ENCODE measurements at regions not wholly inside any gene's neighbourhood (a gene's known extent, or its start where the extent isn't known, plus 50 kb on each side); places are given as distances from the start of the nearest gene placed in this dataset.

- no peak for ATAC-seq
- TF ChIP-seq PATZ1 (CRISPR knock-in tag; IDR thresholded peaks at IDR 0.05; ENCODE audit: borderline replicate concordance) (no peak), CSRNP3 (CRISPR knock-in tag; IDR thresholded peaks at IDR 0.05) (no peak), SNAI2 (CRISPR knock-in tag; IDR thresholded peaks at IDR 0.05) (no peak), ZNF565 (CRISPR knock-in tag; conservative IDR thresholded peaks at IDR 0.05; ENCODE audit: low read depth) (no peak), ARNTL (CRISPR knock-in tag; IDR thresholded peaks at IDR 0.05; ENCODE audit: borderline replicate concordance, low read depth) (no peak), ZNF8 (CRISPR knock-in tag; IDR thresholded peaks at IDR 0.05) (no peak), TSHZ2 (CRISPR knock-in tag; IDR thresholded peaks at IDR 0.05) (no peak), PPARA (CRISPR knock-in tag; IDR thresholded peaks at IDR 0.05; ENCODE audit: borderline replicate concordance) (no peak), TCF4 (CRISPR knock-in tag; IDR thresholded peaks at IDR 0.05; ENCODE audit: borderline replicate concordance) (no peak), ZFP3 (CRISPR knock-in tag; IDR thresholded peaks at IDR 0.05) (no peak), ZFP30 (CRISPR knock-in tag; IDR thresholded peaks at IDR 0.05) (no peak), GLIS3 (CRISPR knock-in tag; IDR thresholded peaks at IDR 0.05) (no peak), ZC3H10 (CRISPR knock-in tag; IDR thresholded peaks at IDR 0.05) (no peak), BACH2 (CRISPR knock-in tag; IDR thresholded peaks at IDR 0.05; ENCODE audit: borderline replicate concordance) (no peak), OSR1 (CRISPR knock-in tag; IDR thresholded peaks at IDR 0.05) (no peak), ISL1 (CRISPR knock-in tag; IDR thresholded peaks at IDR 0.05) (no peak)
Measured at GRCh38 chr4:104294811-104295210, 199.9 kb downstream of the CXXC4 start.

GRCh38 chr4:104286867-104287266, 207.8 kb downstream of the CXXC4 start:
- ATAC-seq, result no peak
- TF ChIP-seq TSHZ2 (CRISPR knock-in tag; IDR thresholded peaks at IDR 0.05), result no peak
- TF ChIP-seq CREB5 (CRISPR knock-in tag; IDR thresholded peaks at IDR 0.05; ENCODE audit: low read depth), result no peak
- no peak for TF ChIP-seq POU6F1 (CRISPR knock-in tag; IDR thresholded peaks at IDR 0.05; ENCODE audit: borderline replicate concordance, low read depth)
- TF ChIP-seq CSDC2 (CRISPR knock-in tag; IDR thresholded peaks at IDR 0.05), result no peak
- TF ChIP-seq ARNTL (CRISPR knock-in tag; IDR thresholded peaks at IDR 0.05; ENCODE audit: borderline replicate concordance, low read depth), result no peak
- no peak for TF ChIP-seq ISL1 (CRISPR knock-in tag; IDR thresholded peaks at IDR 0.05)
- no peak for TF ChIP-seq ZNF70 (CRISPR knock-in tag; IDR thresholded peaks at IDR 0.05)

Measured in SK-N-SH treated with all-trans-retinoic acid at 6 μM for 48 hours (cell line).